ENCODE measurements at regions not wholly inside any gene's neighbourhood (a gene's known extent, or its start where the extent isn't known, plus 50 kb on each side); places are given as distances from the start of the nearest gene placed in this dataset.

- no peak for DNase-seq (ENCODE audit: extremely low spot score)
- ChIA-PET POLR2A (no interaction called here), CTCF (no interaction called here)
- no peak for TF ChIP-seq CTCF (IDR thresholded peaks at IDR 0.05; ENCODE audit: control extremely low read depth, extremely low read depth, low read depth, missing control alignments)
Measured at GRCh38 chr21:23009360-23009759, 2011.2 kb downstream of the NCAM2 start.

GRCh38 chr21:23014021-23014420 lies 2015.8 kb downstream of the NCAM2 start:
- ChIA-PET POLR2A (no interaction called here), CTCF (no interaction called here)
- no peak for DNase-seq (ENCODE audit: extremely low spot score)
- TF ChIP-seq CTCF (IDR thresholded peaks at IDR 0.05; ENCODE audit: control extremely low read depth, extremely low read depth, low read depth, missing control alignments): no peak

- ChIA-PET POLR2A (no interaction called here), CTCF (interaction anchor here (1.5 kb wide), 1 partner anchor 10 kb away, joined by 6 read pairs; no protein-coding TSS in a partner anchor)
- TF ChIP-seq CTCF (IDR thresholded peaks at IDR 0.05; ENCODE audit: control extremely low read depth, extremely low read depth, low read depth, missing control alignments): no peak
- no peak for DNase-seq (ENCODE audit: extremely low spot score)
Measured at GRCh38 chr21:23016617-23017016, 2018.4 kb downstream of the NCAM2 start.

- ChIA-PET CTCF (interaction anchor here (1.3 kb wide), 1 partner anchor 11 kb away, joined by 4 read pairs; no protein-coding TSS in a partner anchor), POLR2A (no interaction called here)
- no peak for DNase-seq (ENCODE audit: extremely low spot score)
- TF ChIP-seq CTCF (IDR thresholded peaks at IDR 0.05; ENCODE audit: control extremely low read depth, extremely low read depth, low read depth, missing control alignments): no peak
Measured at GRCh38 chr21:23017989-23018388, 2019.8 kb downstream of the NCAM2 start.

GRCh38 chr21:23020969-23021368 lies 2022.8 kb downstream of the NCAM2 start:
- no peak for TF ChIP-seq CTCF (IDR thresholded peaks at IDR 0.05; ENCODE audit: control extremely low read depth, extremely low read depth, low read depth, missing control alignments)
- POLR2A ChIA-PET: no interaction called here
- CTCF ChIA-PET: no interaction called here
- DNase-seq (ENCODE audit: extremely low spot score): no peak

- TF ChIP-seq CTCF (IDR thresholded peaks at IDR 0.05; ENCODE audit: control extremely low read depth, extremely low read depth, low read depth, missing control alignments): no peak
- DNase-seq (ENCODE audit: extremely low spot score): no peak
- ChIA-PET CTCF (no interaction called here), POLR2A (no interaction called here)
Measured at GRCh38 chr21:23021481-23021880, 2023.3 kb downstream of the NCAM2 start.

GRCh38 chr21:23026878-23027277 lies 2028.7 kb downstream of the NCAM2 start:
- POLR2A ChIA-PET: no interaction called here
- no peak for TF ChIP-seq CTCF (IDR thresholded peaks at IDR 0.05; ENCODE audit: control extremely low read depth, extremely low read depth, low read depth, missing control alignments)
- CTCF ChIA-PET: no interaction called here
- no peak for DNase-seq (ENCODE audit: extremely low spot score)
